OCI-LY3 (cell line): ENCODE measurements at regions not wholly inside any gene's neighbourhood (a gene's known extent, or its start where the extent isn't known, plus 50 kb on each side); places are given as distances from the start of the nearest gene placed in this dataset.

ENCODE experiments used
- EZH2phosphoT487 ChIP-seq: fragments of 200-600 bp; shearing (Covaris generic); IDR thresholded peaks from 2 replicates; pipeline ENCODE4 v1.6.1; 2018; ENCODE audit warnings: antibody characterized with exemption, mixed run types, low read depth
- TF ChIP-seq, protein P1 (sequence below): fragments of 200-600, 300-600 bp; sonication (generic); IDR thresholded peaks from 2 replicates; pipeline ENCODE4 v1.5.1; 2014; ENCODE audit warnings: antibody characterized with exemption, low read length, low read depth

- no peak for TF ChIP-seq EZH2phosphoT487
- TF ChIP-seq, protein P1, sequence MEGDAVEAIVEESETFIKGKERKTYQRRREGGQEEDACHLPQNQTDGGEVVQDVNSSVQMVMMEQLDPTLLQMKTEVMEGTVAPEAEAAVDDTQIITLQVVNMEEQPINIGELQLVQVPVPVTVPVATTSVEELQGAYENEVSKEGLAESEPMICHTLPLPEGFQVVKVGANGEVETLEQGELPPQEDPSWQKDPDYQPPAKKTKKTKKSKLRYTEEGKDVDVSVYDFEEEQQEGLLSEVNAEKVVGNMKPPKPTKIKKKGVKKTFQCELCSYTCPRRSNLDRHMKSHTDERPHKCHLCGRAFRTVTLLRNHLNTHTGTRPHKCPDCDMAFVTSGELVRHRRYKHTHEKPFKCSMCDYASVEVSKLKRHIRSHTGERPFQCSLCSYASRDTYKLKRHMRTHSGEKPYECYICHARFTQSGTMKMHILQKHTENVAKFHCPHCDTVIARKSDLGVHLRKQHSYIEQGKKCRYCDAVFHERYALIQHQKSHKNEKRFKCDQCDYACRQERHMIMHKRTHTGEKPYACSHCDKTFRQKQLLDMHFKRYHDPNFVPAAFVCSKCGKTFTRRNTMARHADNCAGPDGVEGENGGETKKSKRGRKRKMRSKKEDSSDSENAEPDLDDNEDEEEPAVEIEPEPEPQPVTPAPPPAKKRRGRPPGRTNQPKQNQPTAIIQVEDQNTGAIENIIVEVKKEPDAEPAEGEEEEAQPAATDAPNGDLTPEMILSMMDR: no peak
Observed at GRCh38 chr10:27312854-27313253, 72.3 kb upstream of the ACBD5 start.
